Mesothelial cell of epicardium (in vitro differentiated cells): ENCODE measurements at regions not wholly inside any gene's neighbourhood (a gene's known extent, or its start where the extent isn't known, plus 50 kb on each side); places are given as distances from the start of the nearest gene placed in this dataset.
"Not testable (repeated sequence)": the region's sequence is repeated elsewhere in the genome, so short reads cannot be mapped to it uniquely, and the experiment has no call there.

ENCODE experiments used
- DNase-seq, 2 experiments: peaks; one replicate each; pipeline ENCODE4 v3.0.0; 2021; ENCODE audit warnings: low spot score in 2 of 2; ENCODE audit not compliant: unreplicated experiment in 2 of 2
- H3K27ac Mint-ChIP-seq: 2 replicates; pipeline ENCODE4 v1.8.0; 2021; ENCODE audit warnings: mixed read lengths
- H3K27me3 Mint-ChIP-seq: 2 replicates; pipeline ENCODE4 v1.8.0; 2021; ENCODE audit warnings: low read depth, mixed read lengths
- H3K36me3 Mint-ChIP-seq: 2 replicates; pipeline ENCODE4 v1.8.0; 2021; ENCODE audit warnings: mixed read lengths
- H3K4me1 Mint-ChIP-seq: 2 replicates; pipeline ENCODE4 v1.8.0; 2021; ENCODE audit warnings: mixed read lengths
- H3K4me3 Mint-ChIP-seq: 2 replicates; pipeline ENCODE4 v1.8.0; 2021; ENCODE audit warnings: mild to moderate bottlenecking, moderate library complexity, mixed read lengths
- H3K9me3 Mint-ChIP-seq: 2 replicates; pipeline ENCODE4 v1.8.0; 2021; ENCODE audit warnings: mixed read lengths
- TF ChIP-seq, protein P1 (sequence below): fragments of 200-600 bp; sonication (generic); IDR thresholded peaks from one replicate; pipeline ENCODE4 v1.5.0; 2021; ENCODE audit warnings: antibody characterized with exemption; ENCODE audit not compliant: unreplicated experiment

DNA sequence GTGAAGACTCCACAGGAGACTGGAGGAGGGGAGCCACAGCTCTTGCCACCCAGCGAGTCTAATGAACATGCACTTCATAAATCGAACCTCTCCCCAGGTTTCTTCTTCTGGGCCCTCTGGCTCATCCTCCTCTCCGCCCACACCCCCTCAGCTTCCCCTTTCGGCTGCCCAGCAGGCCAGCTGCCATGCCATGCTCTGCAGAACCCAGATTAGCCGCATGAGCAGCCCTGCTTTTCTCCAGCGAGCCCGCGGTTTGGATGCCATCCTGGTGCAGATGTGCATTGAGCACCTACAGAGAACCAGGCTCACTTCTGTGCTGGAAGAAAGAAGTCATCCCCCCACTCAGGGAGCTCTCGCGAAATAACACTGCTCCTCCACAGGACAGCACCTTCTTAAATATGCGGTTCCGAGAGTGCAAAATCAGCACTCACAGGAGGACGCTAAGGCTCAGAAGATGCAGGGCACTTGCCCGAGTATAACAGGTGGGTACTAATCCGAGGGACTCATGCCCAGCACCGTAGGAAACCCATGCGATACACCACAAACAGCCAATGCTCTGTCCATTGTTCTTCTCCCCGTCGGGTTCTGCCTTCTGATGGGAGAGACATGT is 143.0 kb upstream of the THBS2 start:
- Mint-ChIP-seq H3K4me3 (no peak overlapping the region), H3K4me1 (no peaks in the 10 kb centered on the region), H3K27ac (no peak overlapping the region), H3K27me3 (peaks cover 5% of the 10 kb centered on the region), H3K9me3 (peaks cover 10% of the 10 kb centered on the region), H3K36me3 (no peaks in the 10 kb centered on the region)
- DNase-seq: no peak
- TF ChIP-seq, protein P1, sequence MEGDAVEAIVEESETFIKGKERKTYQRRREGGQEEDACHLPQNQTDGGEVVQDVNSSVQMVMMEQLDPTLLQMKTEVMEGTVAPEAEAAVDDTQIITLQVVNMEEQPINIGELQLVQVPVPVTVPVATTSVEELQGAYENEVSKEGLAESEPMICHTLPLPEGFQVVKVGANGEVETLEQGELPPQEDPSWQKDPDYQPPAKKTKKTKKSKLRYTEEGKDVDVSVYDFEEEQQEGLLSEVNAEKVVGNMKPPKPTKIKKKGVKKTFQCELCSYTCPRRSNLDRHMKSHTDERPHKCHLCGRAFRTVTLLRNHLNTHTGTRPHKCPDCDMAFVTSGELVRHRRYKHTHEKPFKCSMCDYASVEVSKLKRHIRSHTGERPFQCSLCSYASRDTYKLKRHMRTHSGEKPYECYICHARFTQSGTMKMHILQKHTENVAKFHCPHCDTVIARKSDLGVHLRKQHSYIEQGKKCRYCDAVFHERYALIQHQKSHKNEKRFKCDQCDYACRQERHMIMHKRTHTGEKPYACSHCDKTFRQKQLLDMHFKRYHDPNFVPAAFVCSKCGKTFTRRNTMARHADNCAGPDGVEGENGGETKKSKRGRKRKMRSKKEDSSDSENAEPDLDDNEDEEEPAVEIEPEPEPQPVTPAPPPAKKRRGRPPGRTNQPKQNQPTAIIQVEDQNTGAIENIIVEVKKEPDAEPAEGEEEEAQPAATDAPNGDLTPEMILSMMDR: no peak

DNA sequence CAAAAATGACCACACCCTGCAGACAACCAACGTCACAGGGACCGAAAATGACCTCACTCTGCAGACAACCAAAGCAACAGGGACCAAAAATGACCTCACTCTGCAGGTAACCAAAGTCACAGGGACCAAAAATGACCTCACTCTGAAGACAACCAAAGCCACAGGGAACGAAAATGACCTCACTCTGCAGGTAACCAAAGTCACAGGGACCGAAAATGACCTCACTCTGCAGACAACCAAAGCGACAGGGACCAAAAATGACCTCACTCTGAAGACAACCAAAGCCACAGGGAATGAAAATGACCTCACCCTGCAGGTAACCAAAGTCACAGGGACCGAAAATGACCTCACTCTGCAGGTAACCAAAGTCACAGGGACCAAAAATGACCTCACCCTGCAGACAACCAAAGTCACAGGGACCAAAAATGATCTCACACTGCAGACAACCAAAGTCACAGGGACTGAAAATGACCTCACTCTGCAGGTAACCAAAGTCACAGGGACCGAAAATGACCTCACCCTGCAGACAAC is 142.4 kb upstream of the THBS2 start:
- H3K9me3 Mint-ChIP-seq: peaks cover 15% of the 10 kb centered on the region
- not testable (repeated sequence) for H3K4me3 Mint-ChIP-seq, H3K36me3 Mint-ChIP-seq, H3K4me1 Mint-ChIP-seq, DNase-seq, H3K27ac Mint-ChIP-seq, H3K27me3 Mint-ChIP-seq

DNA sequence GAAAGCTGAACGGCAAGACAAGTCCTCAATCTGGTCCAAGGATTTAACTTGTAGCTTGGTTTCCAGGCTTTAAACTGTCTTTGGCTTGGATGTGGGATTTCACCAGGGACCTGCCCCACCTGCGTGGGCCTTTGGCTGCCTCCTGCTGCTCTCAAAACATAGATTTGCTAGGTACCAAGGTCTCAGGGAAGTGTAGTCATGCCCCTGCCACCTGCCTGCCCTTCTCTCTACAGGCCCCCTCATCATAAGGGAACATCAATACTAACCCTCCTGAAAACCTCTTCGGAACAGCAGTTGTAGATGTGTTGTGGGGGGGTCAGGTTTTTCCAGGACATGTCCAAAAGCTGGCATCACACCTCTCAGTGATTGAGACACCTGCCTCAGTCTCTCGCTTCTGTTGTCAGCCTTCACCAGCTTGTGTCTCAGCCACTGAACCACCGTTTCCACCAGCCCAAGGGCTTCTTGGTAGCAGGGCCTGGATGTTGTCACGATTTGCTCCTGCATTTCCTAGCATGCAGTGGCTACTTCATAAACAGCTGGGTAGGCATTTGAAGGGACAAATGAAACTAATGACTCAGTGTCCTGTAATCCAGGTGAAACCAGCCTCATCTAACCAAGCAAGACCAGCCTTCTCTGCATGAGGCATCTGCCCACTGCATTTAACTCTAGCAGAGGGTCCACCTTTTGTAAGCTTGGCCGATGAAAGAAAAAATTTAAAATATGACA is 141.6 kb upstream of the THBS2 start:
- TF ChIP-seq, protein P1: no peak
- no peak overlapping the region for H3K27ac Mint-ChIP-seq
- H3K4me1 Mint-ChIP-seq: no peaks in the 10 kb centered on the region
- no peak overlapping the region for H3K4me3 Mint-ChIP-seq
- no peak for DNase-seq
- peaks cover 5% of the 10 kb centered on the region for H3K27me3 Mint-ChIP-seq
- peaks cover 23% of the 10 kb centered on the region for H3K9me3 Mint-ChIP-seq
- H3K36me3 Mint-ChIP-seq: no peaks in the 10 kb centered on the region

DNA sequence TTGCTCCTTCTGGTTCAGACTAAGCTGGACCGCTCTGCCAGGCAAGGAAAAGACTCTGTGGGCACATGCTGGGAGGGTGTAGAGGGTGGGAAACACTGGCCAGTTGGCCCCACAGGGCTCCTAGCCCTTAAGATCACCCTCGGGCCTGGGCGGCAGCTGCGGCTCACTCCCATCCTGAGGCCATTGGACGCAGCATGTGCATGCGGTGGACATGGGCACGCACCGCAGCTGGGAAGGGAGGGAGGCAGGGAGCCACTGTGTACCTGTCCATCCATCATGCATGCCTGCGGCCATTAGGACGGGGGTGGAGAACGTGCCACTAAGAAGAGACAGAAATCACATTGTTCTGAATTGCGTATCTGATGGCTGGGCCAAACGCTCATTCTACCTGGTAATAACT is 140.1 kb upstream of the THBS2 start:
- no peaks in the 10 kb centered on the region for H3K36me3 Mint-ChIP-seq
- TF ChIP-seq, protein P1: no peak
- peaks cover 2% of the 10 kb centered on the region for H3K4me1 Mint-ChIP-seq
- peaks cover 3% of the 10 kb centered on the region for H3K27me3 Mint-ChIP-seq
- H3K27ac Mint-ChIP-seq: no peak overlapping the region
- DNase-seq: no peak
- peaks cover 31% of the 10 kb centered on the region for H3K9me3 Mint-ChIP-seq
- no peak overlapping the region for H3K4me3 Mint-ChIP-seq

DNA sequence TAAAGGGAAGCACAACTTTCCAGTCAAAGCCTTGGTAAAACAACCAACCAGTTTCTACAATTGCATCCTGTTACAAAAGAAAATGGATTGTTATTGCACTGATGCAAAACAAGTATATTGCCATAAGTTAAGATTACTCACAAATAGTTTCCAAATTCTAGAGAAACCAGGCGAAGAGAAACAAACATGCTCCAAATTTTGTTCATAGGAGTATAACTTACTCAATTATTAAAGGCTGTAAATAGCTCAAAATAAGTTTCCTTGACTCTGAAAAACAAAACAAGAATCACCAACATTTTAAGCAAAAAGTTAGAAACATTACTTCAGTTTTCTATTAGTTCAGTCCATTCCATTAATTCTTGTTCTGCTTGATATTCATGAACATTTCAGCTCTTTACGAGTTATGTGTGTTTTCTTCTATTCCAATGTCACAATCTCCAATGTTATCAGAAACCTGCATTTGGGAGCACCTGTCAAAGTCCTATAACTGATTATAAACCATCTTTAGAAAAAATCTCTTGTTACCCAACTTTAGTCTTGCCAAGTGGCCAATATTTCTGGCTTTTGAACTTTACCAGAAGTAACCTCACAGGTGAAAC is 137.9 kb upstream of the THBS2 start:
- TF ChIP-seq, protein P1: no peak
- no peak overlapping the region for H3K27ac Mint-ChIP-seq
- no peak for DNase-seq
- H3K4me1 Mint-ChIP-seq: peaks cover 8% of the 10 kb centered on the region
- no peak overlapping the region for H3K4me3 Mint-ChIP-seq
- no peaks in the 10 kb centered on the region for H3K27me3 Mint-ChIP-seq
- H3K36me3 Mint-ChIP-seq: no peaks in the 10 kb centered on the region
- H3K9me3 Mint-ChIP-seq: peaks cover 31% of the 10 kb centered on the region
